Endothelial cell of umbilical vein (primary cell): ENCODE measurements at regions not wholly inside any gene's neighbourhood (a gene's known extent, or its start where the extent isn't known, plus 50 kb on each side); places are given as distances from the start of the nearest gene placed in this dataset.

Experiments
- BruUV-seq: library from RNA; stranded (reverse); fragments of 400-500 nt; replicated peaks from 2 replicates; lab custom pipeline; 2021; lab: Mats Ljungman, UMichigan
- CTCF ChIA-PET: fragments of 300-600, 350-600 bp; sonication (Branson Sonifier 250); formaldehyde crosslinking; loops from one replicate; lab custom pipeline; 2021; ENCODE audit warnings: antibody characterized with exemption, inconsistent platforms; lab: Charles Lee
- POLR2A ChIA-PET: fragments of 300-600, 350-600 bp; sonication (Branson Sonifier 250); formaldehyde crosslinking; loops from one replicate; lab custom pipeline; 2021; ENCODE audit warnings: antibody characterized with exemption, inconsistent platforms; lab: Charles Lee
- DNase-seq: peaks from one replicate; pipeline ENCODE4 v3.0.0-alpha.2; 2011; ENCODE audit warnings: low read depth, low spot score
- FAIRE-seq: peaks from 2 replicates; lab custom pipeline; 2011; peaks lifted over from hg19 to GRCh38; lab: Jason Lieb, UNC
- H2AFZ ChIP-seq: 2 replicates; pipeline ENCODE4 v1.6.0; 2012; ENCODE audit warnings: low read depth, low read length, control low read depth, inconsistent platforms
- H3K27ac ChIP-seq: 2 replicates; pipeline ENCODE4 v1.5.1; 2011; ENCODE audit warnings: low read depth, mild to moderate bottlenecking, control low read depth, low read length, moderate library complexity; ENCODE audit not compliant: insufficient read depth
- H3K27me3 ChIP-seq, 2 experiments: 2 replicates each; pipeline versions ENCODE4 v1.6.0 to v1.6.1; 2011; ENCODE audit warnings: low read length in 2 of 2, mixed read lengths in 1 of 2; ENCODE audit not compliant: control insufficient read depth in 2 of 2, insufficient read depth in 2 of 2
- H3K36me3 ChIP-seq, 2 experiments: 2 replicates in 1 of 2; 3 replicates in 1 of 2; pipeline ENCODE4 v1.5.1; 2011; ENCODE audit warnings: low read length in 2 of 2, mild to moderate bottlenecking in 1 of 2, moderate library complexity in 1 of 2; ENCODE audit not compliant: control insufficient read depth in 2 of 2, insufficient read depth in 2 of 2; ENCODE audit errors: extremely low read depth in 1 of 2
- H3K4me1 ChIP-seq: 3 replicates; pipeline ENCODE4 v1.5.1; 2011; ENCODE audit warnings: mild to moderate bottlenecking, low read length; ENCODE audit not compliant: control insufficient read depth, insufficient read depth; ENCODE audit errors: extremely low read depth
- H3K4me2 ChIP-seq: 2 replicates; pipeline ENCODE4 v1.6.1; 2011; ENCODE audit warnings: low read length, control low read depth, mixed read lengths; ENCODE audit not compliant: insufficient read depth
- H3K4me3 ChIP-seq, 3 experiments: fragments of 200-600 bp in 1 of 3; sonication (generic), shearing (Covaris generic) in 1 of 3; replicated peaks in 1 of 3; 2 replicates each; pipeline ENCODE4 v1.5.1; 2011 to 2016; ENCODE audit warnings: control low read depth in 3 of 3, low read length in 3 of 3, mild to moderate bottlenecking in 2 of 3, inconsistent platforms in 1 of 3, low read depth in 1 of 3, moderate library complexity in 1 of 3; ENCODE audit not compliant: insufficient read depth in 1 of 3
- H3K79me2 ChIP-seq: 2 replicates; pipeline ENCODE4 v1.6.0; 2012; ENCODE audit warnings: low read length, inconsistent platforms; ENCODE audit not compliant: control insufficient read depth, insufficient read depth
- H3K9ac ChIP-seq: replicated peaks from 2 replicates; pipeline ENCODE3; 2011; ENCODE audit warnings: low read length, control low read depth; ENCODE audit not compliant: insufficient read depth; ENCODE audit errors: extremely low read depth
- H3K9me1 ChIP-seq: replicated peaks from 3 replicates; pipeline ENCODE4 v1.6.0; 2011; ENCODE audit warnings: mild to moderate bottlenecking, low read length; ENCODE audit not compliant: control insufficient read depth, insufficient read depth; ENCODE audit errors: extremely low read depth
- H3K9me3 ChIP-seq: replicated peaks from 2 replicates; pipeline ENCODE4 v1.5.1; 2012; ENCODE audit warnings: low read length, inconsistent platforms; ENCODE audit not compliant: control insufficient read depth, insufficient read depth
- H4K20me1 ChIP-seq: replicated peaks from 2 replicates; pipeline ENCODE3; 2011; ENCODE audit warnings: mild to moderate bottlenecking, low read length; ENCODE audit not compliant: control insufficient read depth, insufficient read depth; ENCODE audit errors: extremely low read depth
- EZH2 ChIP-seq: IDR thresholded peaks from 2 replicates; pipeline ENCODE4 v1.6.1; 2012; ENCODE audit warnings: borderline replicate concordance, low read depth, mild to moderate bottlenecking, moderate library complexity, low read length, inconsistent platforms; ENCODE audit not compliant: severe bottlenecking
- FOS ChIP-seq: IDR thresholded peaks from 2 replicates; pipeline ENCODE4 v1.6.1; 2011; ENCODE audit warnings: mild to moderate bottlenecking, low read length, moderate library complexity, borderline replicate concordance; ENCODE audit not compliant: insufficient read depth
- GATA2 ChIP-seq: IDR thresholded peaks from 2 replicates; pipeline ENCODE4 v1.7.0; 2011; ENCODE audit warnings: low read depth, mild to moderate bottlenecking, moderate library complexity, mixed read lengths, low read length; ENCODE audit not compliant: insufficient read length, insufficient read depth
- JUN ChIP-seq: IDR thresholded peaks from 2 replicates; pipeline ENCODE4 v1.6.1; 2011; ENCODE audit warnings: borderline replicate concordance, low read depth; ENCODE audit not compliant: insufficient read length, insufficient read depth
- MYC ChIP-seq: IDR thresholded peaks from one replicate; pipeline ENCODE4 v1.6.1; 2011; ENCODE audit warnings: mild to moderate bottlenecking, low read depth, low read length
- POLR2A ChIP-seq: IDR thresholded peaks from 2 replicates; pipeline ENCODE4 v1.6.1; 2012; ENCODE audit warnings: low read depth, mild to moderate bottlenecking, control low read depth, low read length
- POLR2AphosphoS5 ChIP-seq: IDR thresholded peaks from 2 replicates; pipeline ENCODE4 v1.6.1; 2012; ENCODE audit warnings: low read depth, mild to moderate bottlenecking, control low read depth, low read length, moderate library complexity; ENCODE audit not compliant: insufficient read depth
- dilution Hi-C: fragments of 300-500 bp; cut with MboI; formaldehyde crosslinking; loops from one replicate; pipeline ENCODE4 v1.15.0; 2019; ENCODE audit warnings: low sequenced_read_pairs; ENCODE audit not compliant: extremely low pct_ligation_motif_present
- intact Hi-C: fragments of 100-400 bp; cut with micrococcal nuclease; formaldehyde crosslinking; loops from one replicate; pipeline ENCODE4 v1.10.0; 2022
- TF ChIP-seq, protein P1 (sequence below), 2 donors: IDR thresholded peaks; 1 replicate in 1 of 2; 2 replicates in 1 of 2; pipeline ENCODE4 v1.5.1; 2011; ENCODE audit warnings: low read length in 2 of 2, mild to moderate bottlenecking in 2 of 2, moderate library complexity in 2 of 2, control low read depth in 1 of 2, inconsistent platforms in 1 of 2, low read depth in 1 of 2; ENCODE audit not compliant: insufficient read depth in 1 of 2; ENCODE audit errors: extremely low read depth in 1 of 2
- TF ChIP-seq, protein P2 (sequence below): IDR thresholded peaks from 2 replicates; pipeline ENCODE4 v1.6.1; 2011; ENCODE audit not compliant: insufficient read depth, insufficient read length

DNA sequence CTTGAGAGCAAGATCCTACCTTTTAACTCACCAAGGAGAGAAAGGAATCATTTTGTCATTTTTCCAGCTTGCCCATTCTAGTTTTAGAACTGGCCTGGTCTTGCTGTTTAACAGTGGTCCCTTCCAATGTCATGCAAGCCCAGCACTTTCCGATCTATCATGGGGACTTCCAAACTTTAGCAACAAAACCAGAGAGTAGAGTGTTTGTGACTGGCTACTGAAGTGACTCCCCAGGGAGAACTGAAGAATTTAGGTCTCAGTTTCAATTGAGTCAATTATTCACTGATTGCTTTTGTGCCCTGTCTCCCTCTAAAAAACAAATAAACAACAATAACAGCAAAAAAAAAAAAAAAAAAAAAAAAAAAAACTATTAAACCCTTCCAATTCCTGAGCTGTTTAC lies 108.3 kb downstream of the LHFPL1 start:
- POLR2A ChIA-PET, result no interaction called here
- Histone ChIP-seq H3K9me3 (no peaks in the 10 kb centered on the region), H3K4me1 (no peaks in the 10 kb centered on the region), H4K20me1 (no peaks in the 10 kb centered on the region), H3K36me3 (no peaks in the 10 kb centered on the region), H3K79me2 (no peaks in the 10 kb centered on the region), H3K9ac (no peak overlapping the region), H3K4me2 (no peak overlapping the region), H3K4me3 (no peak overlapping the region), H3K27me3 (no peaks in the 10 kb centered on the region), H3K9me1 (no peaks in the 10 kb centered on the region), H2AFZ (no peak overlapping the region), H3K27ac (no peak overlapping the region)
- dilution Hi-C loops, result no loop called here
- intact Hi-C loops, result no loop called here
- TF ChIP-seq POLR2AphosphoS5, result no peak
- no peak for TF ChIP-seq POLR2A
- no peak for TF ChIP-seq FOS
- TF ChIP-seq EZH2, result no peak
- TF ChIP-seq, protein P1, sequence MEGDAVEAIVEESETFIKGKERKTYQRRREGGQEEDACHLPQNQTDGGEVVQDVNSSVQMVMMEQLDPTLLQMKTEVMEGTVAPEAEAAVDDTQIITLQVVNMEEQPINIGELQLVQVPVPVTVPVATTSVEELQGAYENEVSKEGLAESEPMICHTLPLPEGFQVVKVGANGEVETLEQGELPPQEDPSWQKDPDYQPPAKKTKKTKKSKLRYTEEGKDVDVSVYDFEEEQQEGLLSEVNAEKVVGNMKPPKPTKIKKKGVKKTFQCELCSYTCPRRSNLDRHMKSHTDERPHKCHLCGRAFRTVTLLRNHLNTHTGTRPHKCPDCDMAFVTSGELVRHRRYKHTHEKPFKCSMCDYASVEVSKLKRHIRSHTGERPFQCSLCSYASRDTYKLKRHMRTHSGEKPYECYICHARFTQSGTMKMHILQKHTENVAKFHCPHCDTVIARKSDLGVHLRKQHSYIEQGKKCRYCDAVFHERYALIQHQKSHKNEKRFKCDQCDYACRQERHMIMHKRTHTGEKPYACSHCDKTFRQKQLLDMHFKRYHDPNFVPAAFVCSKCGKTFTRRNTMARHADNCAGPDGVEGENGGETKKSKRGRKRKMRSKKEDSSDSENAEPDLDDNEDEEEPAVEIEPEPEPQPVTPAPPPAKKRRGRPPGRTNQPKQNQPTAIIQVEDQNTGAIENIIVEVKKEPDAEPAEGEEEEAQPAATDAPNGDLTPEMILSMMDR (IDR thresholded peaks at IDR 0.05; ENCODE audit: extremely low read depth in 1 of 2, insufficient read depth in 1 of 2, low read depth in 1 of 2, low read length in 2 of 2), result no peak
- TF ChIP-seq JUN, result no peak
- TF ChIP-seq, protein P2, sequence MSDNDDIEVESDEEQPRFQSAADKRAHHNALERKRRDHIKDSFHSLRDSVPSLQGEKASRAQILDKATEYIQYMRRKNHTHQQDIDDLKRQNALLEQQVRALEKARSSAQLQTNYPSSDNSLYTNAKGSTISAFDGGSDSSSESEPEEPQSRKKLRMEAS, result no peak
- TF ChIP-seq GATA2, result no peak
- TF ChIP-seq MYC, result no peak
- CTCF ChIA-PET, result no interaction called here
- BruUV-seq, result no TSS peak
- DNase-seq (no peak), FAIRE-seq (no peak)
